AG20443 (cell line): ENCODE measurements at regions not wholly inside any gene's neighbourhood (a gene's known extent, or its start where the extent isn't known, plus 50 kb on each side); places are given as distances from the start of the nearest gene placed in this dataset.

Experiments used
- DNase-seq: peaks from one replicate; pipeline ENCODE4 v3.0.0; 2012; ENCODE audit warnings: low spot score, mixed read lengths

DNA sequence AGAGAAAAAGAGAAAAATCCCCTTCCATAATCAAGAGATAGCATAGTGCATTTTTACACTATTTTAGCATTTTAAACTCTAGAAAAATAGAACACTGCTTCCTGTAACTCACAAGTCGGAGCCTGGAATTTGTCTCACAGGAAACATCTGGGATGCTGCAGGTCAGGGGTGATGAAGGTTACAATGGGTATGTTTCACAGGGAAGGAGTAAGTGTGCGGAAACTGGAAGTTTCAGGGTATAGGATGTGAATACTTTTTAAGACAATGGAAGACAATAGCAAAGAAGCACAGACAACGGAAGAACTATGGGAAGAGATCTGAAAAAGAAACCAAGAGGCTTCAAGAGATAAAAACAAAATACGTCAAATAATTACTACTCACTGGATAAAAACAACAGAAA, 361.0 kb upstream of the MARCKS start:
- DNase-seq = no peak

DNA sequence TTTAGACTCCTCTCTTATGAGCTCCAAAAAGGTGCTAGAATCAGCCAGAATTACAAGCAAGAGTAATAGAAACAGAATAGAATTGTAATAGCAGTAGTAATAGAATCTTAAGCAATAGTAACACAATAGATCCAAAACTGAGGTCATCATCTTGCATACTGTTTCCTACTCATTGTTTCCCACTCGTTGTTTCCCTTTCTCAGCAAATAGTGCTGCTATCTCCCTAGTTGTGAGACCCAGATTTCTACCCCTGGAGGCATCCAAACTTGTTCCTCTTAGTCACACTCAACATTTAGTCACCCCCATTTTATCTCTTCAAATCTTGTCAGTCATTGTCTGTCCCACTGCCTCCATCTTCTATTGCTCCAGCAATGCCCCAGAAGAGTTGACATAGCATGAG, 356.9 kb upstream of the MARCKS start:
- no peak for DNase-seq

DNA sequence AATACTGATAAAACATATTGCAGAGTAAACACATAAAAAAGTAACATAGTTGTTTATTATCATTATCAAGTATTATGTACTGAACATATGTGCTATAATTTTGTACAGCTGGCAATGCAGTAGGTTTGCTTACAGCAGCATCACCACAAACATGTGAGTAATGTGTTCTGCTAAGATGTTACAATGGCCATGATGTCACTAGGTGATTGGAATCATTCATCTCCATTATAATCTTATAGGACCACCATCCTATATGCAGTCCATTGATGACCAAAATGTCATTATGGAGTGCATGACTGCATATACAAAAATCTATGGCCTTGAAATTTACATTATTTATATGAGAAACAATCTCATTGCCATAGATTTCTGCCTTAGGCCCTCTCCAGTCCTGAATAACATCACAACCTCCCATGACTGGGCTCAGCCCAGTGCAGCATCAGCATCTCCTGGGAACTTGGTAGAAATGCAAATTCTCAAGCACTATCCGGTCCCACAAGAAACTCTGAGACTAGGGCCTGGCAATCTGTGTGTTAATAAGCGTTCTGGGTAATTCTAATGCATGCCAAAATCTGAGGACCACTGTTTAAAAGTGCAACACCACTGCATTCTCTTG, 352.0 kb upstream of the MARCKS start:
- DNase-seq = no peak

DNA sequence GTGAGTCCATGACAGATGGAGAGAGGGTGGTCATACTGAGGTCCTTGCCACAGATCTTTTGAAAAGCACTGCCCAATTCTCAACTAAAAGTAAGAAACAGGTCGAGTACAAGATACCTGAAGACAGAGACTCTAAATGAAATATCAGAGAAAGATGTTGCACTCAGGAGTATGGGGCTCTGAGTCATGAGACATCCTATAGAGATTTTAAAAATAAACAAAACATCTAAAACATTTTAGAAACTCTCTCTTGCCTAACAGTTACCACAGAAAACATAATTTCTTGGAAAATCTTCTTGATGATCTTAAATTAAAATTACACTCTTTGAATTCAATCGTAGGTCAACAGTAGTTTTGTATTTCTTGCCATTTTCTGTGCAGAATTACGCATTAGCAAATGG, 348.9 kb upstream of the MARCKS start:
- DNase-seq = no peak

DNA sequence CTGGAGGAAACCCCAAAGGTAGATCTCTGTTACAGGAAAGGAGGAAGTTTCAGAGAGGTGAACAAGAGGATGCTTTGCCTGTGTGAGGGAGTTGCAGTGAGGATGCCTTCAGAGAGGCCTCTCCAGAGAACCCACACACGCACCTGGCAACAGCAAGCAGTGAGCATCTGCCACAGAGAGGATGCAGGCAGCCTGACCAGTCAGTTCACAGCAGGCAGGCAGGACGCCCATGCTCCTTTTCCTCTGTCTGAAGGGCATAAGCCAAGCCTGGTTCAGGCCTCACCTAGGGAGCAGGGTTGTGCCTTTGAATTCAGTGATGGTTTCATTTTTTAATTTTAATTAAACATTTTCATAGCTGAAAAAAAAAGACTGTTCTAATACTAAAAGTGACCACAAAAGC, 346.0 kb upstream of the MARCKS start:
- no peak for DNase-seq

DNA sequence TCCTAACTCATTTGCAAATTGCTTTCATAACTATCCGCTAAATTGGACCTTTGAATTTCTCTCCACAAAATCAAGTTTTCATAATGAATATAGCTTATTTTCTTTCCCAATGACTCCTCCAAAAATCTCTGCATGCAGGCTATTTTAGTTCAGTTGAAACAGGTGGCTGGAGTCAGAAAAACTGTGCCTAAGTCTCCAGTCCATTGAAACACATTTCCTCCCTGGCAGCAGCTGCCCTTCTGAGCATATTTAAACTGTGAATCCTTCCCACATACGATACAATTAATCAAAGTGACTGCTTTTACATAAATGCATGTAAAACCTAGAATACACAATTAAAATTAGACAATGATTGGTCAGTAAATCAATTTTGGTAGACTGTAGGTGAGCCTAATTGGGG, 344.6 kb upstream of the MARCKS start:
- no peak for DNase-seq

DNA sequence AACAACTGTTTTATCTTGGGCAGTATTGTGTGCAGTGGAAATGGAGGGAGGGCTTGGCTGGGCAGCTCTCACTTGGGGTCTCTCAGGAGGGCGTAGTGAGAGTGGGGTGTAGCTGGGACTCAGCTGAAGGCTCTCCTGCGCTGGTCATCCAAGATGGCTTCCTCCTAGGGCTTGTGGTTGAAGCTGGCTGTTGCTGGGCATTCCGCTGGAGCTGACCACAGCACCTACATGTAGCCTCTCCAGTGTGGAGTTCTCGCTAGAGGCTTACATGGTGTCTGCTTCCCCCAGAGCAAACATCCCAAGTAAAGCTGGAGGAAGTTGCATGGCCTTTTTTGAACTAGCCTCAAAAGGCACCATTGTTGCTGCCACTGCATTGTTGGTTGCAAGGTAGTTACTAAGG, 344.1 kb upstream of the MARCKS start:
- DNase-seq = no peak

DNA sequence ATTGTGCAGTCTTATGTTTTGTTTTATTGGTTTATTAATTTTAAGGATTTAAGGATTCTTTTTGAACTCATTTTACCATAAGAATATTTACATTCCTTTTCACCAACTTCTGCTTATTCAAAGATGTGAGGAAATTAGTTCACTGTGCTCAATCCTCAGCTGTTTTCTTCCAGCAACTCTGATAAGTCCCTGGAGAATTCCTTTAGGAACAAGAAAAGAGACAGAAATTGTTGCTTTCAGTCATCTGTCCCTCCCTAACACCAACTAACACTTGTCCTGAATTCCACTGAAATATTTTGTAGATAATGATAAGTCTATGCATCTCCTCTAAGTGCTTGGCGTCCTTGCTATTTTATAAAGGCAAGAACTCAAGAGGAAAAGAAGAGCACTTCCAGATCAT, 334.8 kb upstream of the MARCKS start:
- no peak for DNase-seq

DNA sequence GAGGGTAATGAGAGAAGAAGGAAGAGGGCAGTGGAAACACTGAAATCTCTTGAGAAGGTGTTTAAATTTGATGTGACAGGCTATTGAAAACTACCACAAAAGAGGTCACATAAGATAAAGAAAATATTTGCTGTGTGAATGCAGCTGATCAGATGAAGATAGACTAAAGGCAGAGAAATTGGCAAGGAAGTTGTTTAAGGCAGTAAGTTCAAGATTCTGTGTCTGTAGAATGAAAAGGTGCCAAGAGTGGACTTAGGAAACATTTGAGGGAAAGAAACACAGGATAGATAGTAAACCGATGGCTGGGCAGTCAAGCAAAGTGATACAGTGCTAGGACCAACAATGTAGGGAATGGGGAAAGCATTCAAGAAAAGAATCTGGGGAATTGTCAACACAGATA, 332.3 kb upstream of the MARCKS start:
- DNase-seq = no peak

DNA sequence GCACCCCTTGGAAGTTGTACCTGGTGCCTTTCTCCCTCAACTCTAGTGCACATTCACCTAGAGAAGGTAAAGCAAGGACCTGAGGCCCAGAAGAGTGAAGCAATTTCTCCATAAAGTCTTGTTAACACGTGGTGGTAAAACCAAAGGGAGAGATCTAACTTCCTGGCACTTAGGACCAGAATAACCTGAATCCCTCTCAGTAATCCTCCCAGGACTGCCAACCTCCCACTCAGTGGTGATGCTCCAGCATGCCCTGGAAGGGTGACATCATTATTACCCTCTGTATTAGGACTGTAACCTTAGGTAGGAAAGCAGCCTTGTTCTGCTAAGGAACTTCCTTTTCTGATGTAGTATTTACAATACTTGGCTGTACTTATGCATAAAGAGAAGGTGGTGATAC, 330.6 kb upstream of the MARCKS start:
- DNase-seq = no peak

DNA sequence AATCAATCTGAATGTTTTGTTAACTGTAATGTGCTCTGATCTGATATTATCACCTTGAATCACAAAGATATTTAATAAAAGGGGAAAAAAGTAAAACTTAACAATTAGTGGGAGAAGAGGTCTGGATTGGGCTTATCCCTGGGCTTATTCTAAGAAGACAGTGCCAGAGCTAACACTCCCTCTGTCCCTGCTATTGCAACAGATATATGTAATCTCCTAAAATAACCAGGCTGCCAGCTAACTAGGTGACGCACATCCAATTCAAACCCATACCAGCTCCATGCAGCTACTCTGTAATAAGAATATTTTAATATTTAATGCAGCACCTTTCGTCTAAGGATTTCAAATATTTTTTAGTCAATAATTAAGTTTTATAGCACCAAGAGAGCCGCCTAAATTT, 330.1 kb upstream of the MARCKS start:
- no peak for DNase-seq

DNA sequence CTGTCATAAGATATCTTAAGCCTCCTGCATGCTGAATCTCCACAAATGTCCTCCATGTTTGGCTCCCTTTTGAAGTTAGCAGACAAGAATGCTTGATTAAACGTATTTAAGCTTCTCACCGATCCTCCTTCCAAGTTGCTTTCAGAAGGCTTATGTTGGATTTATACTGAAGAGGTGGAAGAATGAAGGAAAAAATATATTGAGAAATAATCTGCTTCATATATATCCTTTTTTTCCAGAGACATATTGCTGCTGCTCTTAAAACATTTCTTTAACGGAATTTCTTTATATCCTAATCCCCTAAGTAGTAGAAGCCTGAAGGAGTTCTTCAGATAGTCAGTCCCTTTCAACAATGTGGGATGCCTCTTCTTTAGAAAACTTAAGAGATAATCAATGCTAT, 329.0 kb upstream of the MARCKS start:
- DNase-seq = no peak

DNA sequence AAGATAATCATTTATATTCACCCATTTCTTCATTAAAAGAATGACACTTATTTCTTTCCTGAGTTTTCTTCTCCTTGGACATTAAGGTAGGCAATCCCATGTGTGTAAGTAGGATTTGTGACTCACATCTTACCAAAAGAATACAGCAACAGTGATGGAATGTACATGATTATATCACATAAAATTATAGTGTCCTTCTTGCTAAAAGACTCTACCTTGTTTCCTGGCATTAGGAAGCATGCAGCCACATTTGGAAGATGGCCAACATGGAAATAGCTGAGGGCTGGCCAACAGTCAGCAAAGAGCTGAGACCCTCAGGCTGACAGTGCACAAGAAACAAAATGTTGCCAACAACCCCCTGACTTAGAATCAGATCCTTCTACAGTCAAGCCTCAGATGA, 327.9 kb upstream of the MARCKS start:
- DNase-seq = peak; percentile 19

DNA sequence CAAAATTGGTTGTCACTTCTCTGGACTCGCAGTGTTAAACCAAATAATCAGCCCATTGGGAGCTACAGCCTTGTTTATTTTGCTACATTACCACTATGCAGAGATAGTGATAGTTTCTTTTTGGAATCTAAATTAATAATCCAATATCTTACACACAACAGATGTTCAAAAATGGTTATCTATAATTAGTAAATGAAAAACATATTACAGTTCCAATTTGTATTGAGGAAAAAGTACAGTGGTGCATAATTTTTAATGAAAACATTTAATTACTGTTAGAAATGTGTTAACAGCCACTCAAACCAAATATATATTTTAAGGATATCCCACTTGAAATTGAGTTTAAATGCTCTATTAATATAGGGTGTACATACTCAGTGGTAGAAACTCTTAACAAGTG, 327.3 kb upstream of the MARCKS start:
- no peak for DNase-seq

DNA sequence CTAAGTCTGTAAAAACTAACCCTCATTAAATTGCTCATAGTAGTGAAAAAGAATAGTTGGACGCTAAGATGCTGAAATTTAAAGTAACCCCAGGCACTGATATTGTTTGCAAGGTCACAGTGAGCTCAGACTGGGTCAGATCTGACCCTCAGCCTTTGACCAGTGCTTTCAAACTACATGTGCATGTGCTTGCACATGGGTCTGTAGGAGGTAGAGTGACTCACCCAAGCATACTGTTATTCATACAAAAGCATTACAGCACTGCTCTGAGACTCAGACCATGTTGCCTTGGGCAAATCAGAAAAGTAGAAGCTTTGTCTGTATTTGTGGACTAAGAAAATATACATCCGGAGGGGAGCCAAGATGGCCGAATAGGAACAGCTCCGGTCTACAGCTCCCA, 326.4 kb upstream of the MARCKS start:
- DNase-seq = peak; percentile 67

DNA sequence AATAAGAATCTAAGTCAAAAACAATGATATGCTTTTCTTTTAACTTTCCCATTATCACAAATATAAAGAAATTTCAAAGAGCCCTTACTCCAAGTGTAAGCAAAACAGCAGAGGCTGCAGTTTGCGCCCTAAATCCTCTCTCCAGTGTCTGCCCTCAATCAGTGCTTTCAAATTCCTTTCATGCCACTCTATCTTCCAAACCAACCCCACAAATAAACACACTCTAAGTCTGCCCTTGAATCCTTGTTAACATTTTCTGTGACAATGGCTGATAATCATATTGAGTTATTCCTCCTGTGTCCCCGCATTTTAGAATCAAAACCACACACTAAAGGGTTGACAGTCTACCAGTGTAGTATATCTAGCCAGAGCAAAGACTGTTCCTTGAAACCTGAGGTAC, 317.9 kb upstream of the MARCKS start:
- DNase-seq = no peak

DNA sequence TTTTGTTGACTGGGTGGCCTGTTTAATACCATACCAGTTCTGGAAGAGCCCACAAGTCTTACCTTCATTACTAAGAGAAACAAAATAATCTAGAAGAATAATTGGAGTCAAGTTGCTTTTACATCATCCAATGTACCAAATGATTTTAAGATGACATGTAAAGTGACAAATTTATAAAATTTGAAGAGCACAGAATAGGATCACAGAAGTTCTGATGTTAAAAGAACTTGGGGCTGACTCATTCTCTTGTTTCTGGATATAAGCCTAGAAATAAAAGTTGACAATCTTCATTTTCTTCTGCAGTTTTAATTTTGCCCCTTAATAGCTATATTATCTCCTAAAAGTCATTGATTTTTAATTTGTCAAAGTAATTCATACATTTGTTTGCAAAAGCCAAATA, 317.5 kb upstream of the MARCKS start:
- DNase-seq = peak; percentile 23

DNA sequence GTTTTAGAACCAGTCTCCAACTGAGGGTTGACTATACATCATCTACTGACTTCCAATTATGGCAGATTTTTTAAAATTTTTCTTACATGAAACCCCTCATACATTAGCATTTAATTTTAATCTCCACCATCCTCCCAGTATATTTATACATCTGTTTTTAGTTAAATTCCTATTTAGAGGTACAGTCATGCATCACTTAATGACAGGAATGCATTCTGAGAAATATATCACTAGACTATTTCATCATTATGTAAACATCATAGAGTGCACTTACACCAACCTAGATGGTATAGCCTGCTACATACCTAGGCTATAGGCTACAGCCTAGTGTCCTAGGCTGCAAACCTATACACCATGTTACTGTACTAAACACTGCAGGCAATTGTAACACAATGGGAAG, 316.7 kb upstream of the MARCKS start:
- DNase-seq = no peak

DNA sequence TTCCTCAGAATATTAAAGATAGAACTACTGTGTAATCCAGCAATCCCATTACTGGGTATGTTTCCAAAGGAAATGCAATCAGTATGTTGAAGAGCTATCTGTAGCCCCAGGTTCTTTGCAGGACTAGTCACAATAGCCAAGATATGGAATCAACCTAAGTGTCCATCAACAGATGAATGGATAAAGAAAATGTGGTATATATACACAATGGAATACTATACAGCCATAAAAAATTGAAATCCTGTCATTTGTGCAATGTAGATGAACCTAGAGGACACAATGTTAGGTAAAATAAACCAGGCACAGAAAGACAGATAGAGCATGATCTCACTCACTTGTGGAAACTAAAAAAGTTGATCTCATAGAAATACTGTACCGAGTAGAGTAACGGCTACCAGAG, 306.0 kb upstream of the MARCKS start:
- no peak for DNase-seq

DNA sequence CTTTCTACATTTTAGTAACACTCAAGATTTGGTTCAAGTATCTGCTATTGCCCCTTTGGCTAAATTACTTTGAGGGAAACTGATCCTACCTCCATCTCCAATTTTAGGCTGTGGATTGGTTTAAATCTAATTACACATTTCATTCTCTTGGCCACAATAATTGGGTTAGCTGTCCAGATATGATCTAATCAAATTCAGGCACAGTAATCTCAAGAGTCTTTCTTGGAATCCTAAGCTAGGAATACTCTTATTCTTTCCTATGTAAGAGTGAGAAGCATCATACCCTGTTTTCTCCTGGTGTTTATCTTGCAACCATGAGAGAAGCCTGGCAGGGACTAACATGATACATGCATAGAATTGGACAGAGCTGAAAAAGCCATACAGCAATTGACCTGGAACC, 300.4 kb upstream of the MARCKS start:
- no peak for DNase-seq

DNA sequence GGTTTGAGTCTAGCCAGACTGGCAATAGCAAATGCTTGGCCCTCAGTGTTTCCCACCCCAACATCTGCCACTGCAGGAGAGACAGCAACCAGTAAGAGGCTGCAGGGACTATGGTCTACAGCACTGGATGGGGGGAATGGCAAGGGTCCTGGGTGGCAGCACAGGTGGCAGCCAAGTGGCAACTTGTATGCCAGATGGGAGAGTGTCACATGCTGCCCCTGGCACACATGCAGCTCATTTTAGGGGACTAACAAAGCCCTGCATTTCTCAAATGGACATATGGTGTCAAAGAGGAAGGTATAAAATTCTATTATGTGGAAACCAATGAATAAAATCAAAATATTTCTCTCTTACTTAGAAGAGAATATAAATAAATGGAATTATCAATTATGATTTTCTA, 298.7 kb upstream of the MARCKS start:
- DNase-seq = no peak

DNA sequence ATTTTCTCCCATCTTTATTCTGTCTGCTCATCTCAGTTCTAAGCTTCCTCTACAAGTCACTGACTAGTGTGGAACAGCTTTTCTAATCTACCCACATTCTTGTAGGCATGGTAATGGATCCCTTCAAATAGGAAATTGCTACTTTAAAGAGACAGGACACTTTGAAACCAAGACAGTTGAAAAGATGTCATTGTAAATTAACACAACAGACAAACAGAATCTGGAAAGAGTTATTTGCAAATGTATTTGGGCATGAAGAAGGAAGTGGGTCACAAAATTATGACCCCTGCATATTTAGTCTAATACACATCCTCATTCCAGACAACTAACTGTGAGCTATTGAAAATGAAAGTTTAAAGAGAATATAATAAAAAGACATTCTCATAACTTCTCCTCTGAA, 298.2 kb upstream of the MARCKS start:
- peak; percentile 35 for DNase-seq

DNA sequence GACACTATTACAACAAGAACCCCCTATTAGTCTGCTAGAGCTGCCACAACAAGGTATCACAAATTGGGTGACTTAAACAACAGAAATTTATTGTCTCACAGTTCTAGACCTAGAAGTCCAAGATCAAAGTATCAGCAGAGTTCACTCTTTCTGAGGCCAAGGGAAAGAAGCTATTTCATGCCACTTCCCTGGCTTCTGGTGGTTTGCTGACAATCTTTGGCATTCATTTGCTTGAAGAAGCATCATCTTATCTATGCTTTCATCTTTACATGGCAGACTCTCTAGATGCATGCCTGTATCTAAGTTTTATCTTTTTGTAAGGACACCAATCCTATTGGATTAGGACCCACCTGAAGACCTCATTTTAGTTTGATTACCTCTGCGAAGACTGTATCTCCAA, 296.8 kb upstream of the MARCKS start:
- DNase-seq = no peak

DNA sequence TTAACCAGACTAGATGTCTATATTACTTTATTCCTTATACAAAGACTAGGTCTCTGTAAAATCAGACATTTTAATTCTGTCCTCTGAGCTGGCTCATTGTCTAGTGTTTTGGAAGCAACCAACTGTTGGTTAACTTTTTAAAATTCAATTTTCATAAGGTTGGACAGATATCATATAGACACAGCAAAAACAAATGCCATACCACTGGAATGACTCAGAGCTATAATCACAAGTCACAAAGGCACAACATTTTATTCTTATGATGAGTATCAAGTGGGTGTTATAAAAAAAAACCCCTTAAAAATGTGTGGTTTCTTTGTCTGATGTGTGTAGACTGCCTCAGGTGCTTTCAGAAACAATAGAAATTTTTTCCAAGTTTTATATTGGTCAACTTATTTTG, 296.2 kb upstream of the MARCKS start:
- DNase-seq = peak; percentile 33

DNA sequence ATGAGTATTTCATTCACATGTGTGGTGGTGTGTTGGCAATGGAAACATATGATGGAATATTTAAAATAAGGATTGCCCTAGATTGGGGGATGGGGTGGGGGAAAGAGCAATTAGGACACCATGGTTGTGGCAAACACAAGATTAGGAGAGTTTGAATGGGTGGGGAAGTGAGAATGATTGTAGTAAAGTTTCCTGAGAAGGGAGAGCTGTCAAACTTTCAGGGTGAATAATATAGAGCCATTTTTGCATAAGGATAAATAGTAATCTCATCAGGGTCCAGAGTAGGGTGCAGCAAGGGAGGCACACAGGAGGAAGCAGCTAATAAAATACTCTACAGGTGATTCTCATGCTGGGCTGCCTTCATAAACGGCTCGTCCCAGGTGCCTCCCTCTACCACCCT, 294.9 kb upstream of the MARCKS start:
- no peak for DNase-seq
